Lung (tissue), 11 donors: ENCODE measurements at regions not wholly inside any gene's neighbourhood (a gene's known extent, or its start where the extent isn't known, plus 50 kb on each side); places are given as distances from the start of the nearest gene placed in this dataset.

ENCODE experiments used
- ATAC-seq: fragments of 200-7000 bp; cut with Tn5 transposase; one replicate; pipeline ENCODE4 v1.9.1; 2020; ENCODE audit warnings: moderate number of reproducible peaks; ENCODE audit not compliant: insufficient read depth, low FRiP score
- DNase-seq, 3 donors: peaks; one replicate each; pipeline ENCODE4 v3.0.0-alpha.2; 2013 to 2017
- H3K27ac ChIP-seq, 2 donors: one replicate each; pipeline ENCODE4 v1.5.1; 2013; ENCODE audit warnings: mild to moderate bottlenecking in 2 of 2, moderate library complexity in 2 of 2, control low read depth in 1 of 2, inconsistent platforms in 1 of 2, low read depth in 1 of 2, low read length in 1 of 2
- H3K27me3 ChIP-seq, 3 donors: one replicate each; pipeline ENCODE4 v1.5.1; 2013; ENCODE audit warnings: low read length in 2 of 3; ENCODE audit not compliant: control insufficient read depth in 3 of 3, insufficient read depth in 3 of 3
- H3K36me3 ChIP-seq, 4 donors: one replicate each; pipeline ENCODE4 v1.5.1; 2013; ENCODE audit warnings: low read length in 4 of 4, mild to moderate bottlenecking in 1 of 4, moderate library complexity in 1 of 4; ENCODE audit not compliant: control insufficient read depth in 4 of 4, insufficient read depth in 4 of 4
- H3K4me1 ChIP-seq, 5 donors: one replicate each; pipeline ENCODE4 v1.5.1; 2013; ENCODE audit warnings: low read length in 5 of 5, mild to moderate bottlenecking in 2 of 5, moderate library complexity in 1 of 5; ENCODE audit not compliant: control insufficient read depth in 5 of 5, insufficient read depth in 5 of 5
- H3K4me3 ChIP-seq: one replicate; pipeline ENCODE4 v1.5.1; 2013; ENCODE audit warnings: mild to moderate bottlenecking, control low read depth, moderate library complexity
- H3K9ac ChIP-seq, 2 donors: one replicate each; pipeline ENCODE4 v1.5.1; 2013; ENCODE audit warnings: low read length in 2 of 2, control low read depth in 1 of 2; ENCODE audit not compliant: insufficient read depth in 1 of 2
- H3K9me3 ChIP-seq, 4 donors: one replicate each; pipeline ENCODE4 v1.5.1; 2013; ENCODE audit warnings: low read length in 3 of 4, mild to moderate bottlenecking in 1 of 4, moderate library complexity in 1 of 4; ENCODE audit not compliant: control insufficient read depth in 4 of 4, insufficient read depth in 3 of 4
- WGBS, 2 donors: extraction: QIAGEN DNeasy Blood & Tissue Kit; methylation state at CpG; one replicate each; pipeline ENCODE4 v1.1.7; 2013; 5-methylcytosine and 5-hydroxymethylcytosine counted together
- TF ChIP-seq, protein P1 (sequence below): IDR thresholded peaks from 2 replicates; pipeline ENCODE4 v1.5.1; 2012; ENCODE audit warnings: mild to moderate bottlenecking; ENCODE audit errors: control extremely low read depth, extremely low read depth
- donor health status: control.
- donor health status: control.
- donor health status: Bipolar disorder and iron deficiency.
- donor health status: healthy.
- donor health status: DM: yes; HTN: yes; CAD: no.

DNA sequence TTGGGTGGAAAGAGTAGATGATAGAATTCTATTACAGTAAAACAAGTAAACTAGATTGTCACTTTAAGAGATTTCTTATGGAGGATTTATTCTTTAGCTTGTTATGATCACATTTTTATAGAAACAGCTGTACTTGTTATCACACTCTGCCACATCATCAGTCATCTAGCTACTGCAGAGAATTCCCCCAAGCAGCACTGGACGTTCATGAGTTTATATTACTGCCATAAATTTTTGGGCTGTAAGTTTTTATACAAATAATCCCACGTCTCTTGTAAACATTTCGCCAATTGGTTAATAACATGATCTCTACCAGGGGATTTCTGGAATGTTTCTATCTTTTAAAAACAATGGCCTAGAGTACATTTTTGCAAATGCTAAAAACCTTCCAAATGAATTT, 238.8 kb downstream of the POLR1F start:
- WGBS, 2 donors = 42 to 59% methylated on average over 3 of the region's 3 CpGs

DNA sequence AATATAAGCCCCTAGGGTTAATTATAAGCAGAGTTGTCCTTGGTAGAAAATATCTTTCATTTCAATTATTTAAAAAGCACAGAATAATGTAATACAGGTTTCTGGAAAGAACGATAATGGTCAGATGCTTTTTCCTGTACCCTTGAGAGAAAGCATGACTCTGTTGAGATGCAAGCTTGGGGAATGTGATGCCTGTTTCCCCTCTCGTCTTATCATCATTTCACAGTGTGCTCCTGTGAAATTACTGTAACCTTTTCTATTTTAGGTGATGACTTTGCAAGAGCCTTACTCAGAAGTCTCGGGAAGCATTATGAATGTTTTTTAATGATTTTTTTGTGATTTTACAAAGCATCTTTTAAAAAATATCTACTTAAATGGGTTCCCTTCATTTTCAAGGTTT, 243.0 kb downstream of the POLR1F start:
- Histone ChIP-seq H3K9ac (no peak overlapping the region), H3K4me1 (peaks cover 0 to 5% (median 0%) of the 10 kb centered on the region in 5 donors), H3K9me3 (no peaks in the 10 kb centered on the region), H3K36me3 (no peaks in the 10 kb centered on the region), H3K27ac (no peak overlapping the region), H3K27me3 (peaks cover 0 to 15% (median 8%) of the 10 kb centered on the region in 3 donors), H3K4me3 (no peak overlapping the region)
- 32 to 48% methylated on average over 3 of the region's 3 CpGs for WGBS, 2 donors
- TF ChIP-seq, protein P1, sequence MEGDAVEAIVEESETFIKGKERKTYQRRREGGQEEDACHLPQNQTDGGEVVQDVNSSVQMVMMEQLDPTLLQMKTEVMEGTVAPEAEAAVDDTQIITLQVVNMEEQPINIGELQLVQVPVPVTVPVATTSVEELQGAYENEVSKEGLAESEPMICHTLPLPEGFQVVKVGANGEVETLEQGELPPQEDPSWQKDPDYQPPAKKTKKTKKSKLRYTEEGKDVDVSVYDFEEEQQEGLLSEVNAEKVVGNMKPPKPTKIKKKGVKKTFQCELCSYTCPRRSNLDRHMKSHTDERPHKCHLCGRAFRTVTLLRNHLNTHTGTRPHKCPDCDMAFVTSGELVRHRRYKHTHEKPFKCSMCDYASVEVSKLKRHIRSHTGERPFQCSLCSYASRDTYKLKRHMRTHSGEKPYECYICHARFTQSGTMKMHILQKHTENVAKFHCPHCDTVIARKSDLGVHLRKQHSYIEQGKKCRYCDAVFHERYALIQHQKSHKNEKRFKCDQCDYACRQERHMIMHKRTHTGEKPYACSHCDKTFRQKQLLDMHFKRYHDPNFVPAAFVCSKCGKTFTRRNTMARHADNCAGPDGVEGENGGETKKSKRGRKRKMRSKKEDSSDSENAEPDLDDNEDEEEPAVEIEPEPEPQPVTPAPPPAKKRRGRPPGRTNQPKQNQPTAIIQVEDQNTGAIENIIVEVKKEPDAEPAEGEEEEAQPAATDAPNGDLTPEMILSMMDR = no peak
- DNase-seq (no peak), ATAC-seq (no peak)

More for the DNA sequence above, 238.8 kb downstream of the POLR1F start:
- TF ChIP-seq, protein P1 = no peak
- Histone ChIP-seq H3K9ac (no peak overlapping the region), H3K27me3 (peaks cover 0 to 15% (median 11%) of the 10 kb centered on the region in 3 donors), H3K27ac (no peak overlapping the region), H3K9me3 (no peaks in the 10 kb centered on the region), H3K4me1 (peaks cover 0 to 5% (median 0%) of the 10 kb centered on the region in 5 donors), H3K36me3 (no peaks in the 10 kb centered on the region), H3K4me3 (no peak overlapping the region)
- DNase-seq = peak; percentile 36 to 88 (median 86)
- no peak for ATAC-seq

DNA sequence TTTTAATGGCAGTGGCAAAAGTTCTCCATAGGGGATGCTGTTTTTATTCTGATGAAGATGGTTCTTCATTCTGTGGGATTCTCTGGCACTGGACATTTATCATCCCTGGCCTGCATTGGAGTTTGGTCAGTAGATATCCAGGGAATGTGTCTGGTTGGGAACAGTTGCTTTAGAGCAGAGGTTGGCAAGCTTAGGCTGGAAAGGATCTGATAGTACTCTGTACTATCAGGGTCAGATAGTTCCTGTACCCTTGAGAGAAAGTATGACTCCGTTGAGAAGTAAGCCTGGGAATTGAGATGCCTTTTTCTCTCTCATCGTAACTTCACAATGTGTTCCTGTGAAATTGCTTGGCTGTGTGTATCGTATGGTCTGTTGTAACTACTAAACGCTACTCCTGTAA, 244.1 kb downstream of the POLR1F start:
- Histone ChIP-seq H3K27ac (no peak overlapping the region), H3K9ac (no peak overlapping the region), H3K9me3 (no peaks in the 10 kb centered on the region), H3K4me3 (no peak overlapping the region), H3K27me3 (peaks cover 0 to 15% (median 8%) of the 10 kb centered on the region in 3 donors), H3K36me3 (no peaks in the 10 kb centered on the region), H3K4me1 (no peaks in the 10 kb centered on the region)
- ATAC-seq (no peak), DNase-seq (no peak)
- TF ChIP-seq, protein P1 = no peak
- WGBS, 2 donors = 87 to 90% methylated on average over 4 of the region's 4 CpGs

DNA sequence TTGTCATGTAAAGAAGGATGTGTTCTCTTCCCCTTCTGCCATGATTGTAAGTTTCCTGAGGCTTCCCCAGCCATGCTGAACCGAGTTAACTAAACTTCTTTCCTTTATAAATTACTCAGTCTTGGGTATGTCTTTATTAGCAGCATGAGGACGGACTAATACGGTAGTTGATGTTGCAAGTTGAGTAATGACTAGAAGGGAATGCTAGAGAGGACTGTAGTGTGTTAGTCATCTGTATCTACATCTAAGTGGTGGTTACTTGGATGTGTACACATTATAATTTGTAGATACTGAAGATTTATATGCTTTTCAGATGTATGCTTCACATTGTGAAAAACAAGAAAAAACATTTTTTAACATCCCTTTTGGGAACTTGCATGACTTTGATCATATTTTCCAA, 244.6 kb downstream of the POLR1F start:
- Histone ChIP-seq H3K27me3 (peaks cover 0 to 15% (median 8%) of the 10 kb centered on the region in 3 donors), H3K4me3 (no peak overlapping the region), H3K9ac (no peak overlapping the region), H3K4me1 (no peaks in the 10 kb centered on the region), H3K36me3 (no peaks in the 10 kb centered on the region), H3K27ac (no peak overlapping the region), H3K9me3 (no peaks in the 10 kb centered on the region)
- TF ChIP-seq, protein P1 = no peak
- ATAC-seq (no peak), DNase-seq (no peak)
- 84 to 89% methylated on average over 3 of the region's 3 CpGs for WGBS, 2 donors
